Rectal smooth muscle tissue (tissue), 1 donor: ENCODE measurements at regions not wholly inside any gene's neighbourhood (a gene's known extent, or its start where the extent isn't known, plus 50 kb on each side); places are given as distances from the start of the nearest gene placed in this dataset.
"Not testable (repeated sequence)": the region's sequence is repeated elsewhere in the genome, so short reads cannot be mapped to it uniquely, and the experiment has no call there.

Experiments
- H3K27ac ChIP-seq: one replicate; pipeline ENCODE4 v1.7.0; 2013; ENCODE audit warnings: low read depth, low read length, inconsistent platforms
- H3K27me3 ChIP-seq: one replicate; pipeline ENCODE4 v1.7.0; 2013; ENCODE audit warnings: low read length; ENCODE audit not compliant: control insufficient read depth, insufficient read depth
- H3K36me3 ChIP-seq: one replicate; pipeline ENCODE4 v1.7.0; 2013; ENCODE audit warnings: low read length; ENCODE audit not compliant: control insufficient read depth, insufficient read depth
- H3K4me1 ChIP-seq: one replicate; pipeline ENCODE4 v1.7.0; 2013; ENCODE audit warnings: low read length; ENCODE audit not compliant: control insufficient read depth, insufficient read depth
- H3K4me3 ChIP-seq: one replicate; pipeline ENCODE4 v1.7.0; 2013; ENCODE audit warnings: low read length
- H3K9ac ChIP-seq: one replicate; pipeline ENCODE4 v1.7.0; 2013; ENCODE audit warnings: low read length

- Histone ChIP-seq H3K4me1 (peaks cover 23% of the 10 kb centered on the region), H3K27ac (peak overlapping the region; percentile 71), H3K27me3 (no peaks in the 10 kb centered on the region), H3K4me3 (peak overlapping the region; percentile 20), H3K9ac (no peak overlapping the region), H3K36me3 (no peaks in the 10 kb centered on the region)
These were observed 382.1 kb downstream of the OSR1 start for GRCh38 chr2:18976168-18976961.

- no peak overlapping the region for H3K9ac ChIP-seq
- peaks cover 21% of the 10 kb centered on the region for H3K4me1 ChIP-seq
- no peaks in the 10 kb centered on the region for H3K36me3 ChIP-seq
- peak overlapping the region; percentile 71 for H3K27ac ChIP-seq
- H3K27me3 ChIP-seq = no peaks in the 10 kb centered on the region
- no peak overlapping the region for H3K4me3 ChIP-seq
These were observed 382.8 kb downstream of the OSR1 start for GRCh38 chr2:18975506-18976167.

GRCh38 chr2:18971628-18972027 is 382.3 kb upstream of the NT5C1B start:
- Histone ChIP-seq H3K36me3 (no peaks in the 10 kb centered on the region), H3K4me3 (no peak overlapping the region), H3K9ac (no peak overlapping the region), H3K27me3 (no peaks in the 10 kb centered on the region), H3K27ac (no peak overlapping the region), H3K4me1 (peaks cover under 1% of the 10 kb centered on the region)

- Histone ChIP-seq H3K27ac (no peak overlapping the region), H3K27me3 (no peaks in the 10 kb centered on the region), H3K9ac (no peak overlapping the region), H3K4me3 (no peak overlapping the region), H3K36me3 (no peaks in the 10 kb centered on the region), H3K4me1 (no peaks in the 10 kb centered on the region)
These were observed 381.7 kb upstream of the NT5C1B start for GRCh38 chr2:18971069-18971378.

GRCh38 chr2:18966131-18966530 is 376.8 kb upstream of the NT5C1B start:
- no peak overlapping the region for H3K9ac ChIP-seq
- H3K36me3 ChIP-seq = no peaks in the 10 kb centered on the region
- no peak overlapping the region for H3K4me3 ChIP-seq
- H3K27me3 ChIP-seq = no peaks in the 10 kb centered on the region
- H3K4me1 ChIP-seq = no peaks in the 10 kb centered on the region
- no peak overlapping the region for H3K27ac ChIP-seq

GRCh38 chr2:18963739-18964256 is 374.4 kb upstream of the NT5C1B start:
- not testable (repeated sequence) for H3K27me3 ChIP-seq, H3K4me3 ChIP-seq, H3K4me1 ChIP-seq, H3K36me3 ChIP-seq, H3K9ac ChIP-seq, H3K27ac ChIP-seq

- H3K4me1 ChIP-seq = no peaks in the 10 kb centered on the region
- H3K36me3 ChIP-seq = no peaks in the 10 kb centered on the region
- no peak overlapping the region for H3K9ac ChIP-seq
- H3K27ac ChIP-seq = no peak overlapping the region
- no peak overlapping the region for H3K4me3 ChIP-seq
- no peaks in the 10 kb centered on the region for H3K27me3 ChIP-seq
These were observed 372.6 kb upstream of the NT5C1B start for GRCh38 chr2:18961991-18962421.

GRCh38 chr2:18959952-18960717 is 370.8 kb upstream of the NT5C1B start:
- H3K27ac ChIP-seq = no peak overlapping the region
- H3K36me3 ChIP-seq = no peaks in the 10 kb centered on the region
- H3K4me1 ChIP-seq = no peaks in the 10 kb centered on the region
- no peaks in the 10 kb centered on the region for H3K27me3 ChIP-seq
- no peak overlapping the region for H3K9ac ChIP-seq
- H3K4me3 ChIP-seq = no peak overlapping the region

GRCh38 chr2:18959200-18959599 is 369.8 kb upstream of the NT5C1B start:
- no peaks in the 10 kb centered on the region for H3K4me1 ChIP-seq
- H3K9ac ChIP-seq = no peak overlapping the region
- no peaks in the 10 kb centered on the region for H3K36me3 ChIP-seq
- no peaks in the 10 kb centered on the region for H3K27me3 ChIP-seq
- no peak overlapping the region for H3K4me3 ChIP-seq
- H3K27ac ChIP-seq = no peak overlapping the region

GRCh38 chr2:18957909-18958308 is 368.5 kb upstream of the NT5C1B start:
- no peaks in the 10 kb centered on the region for H3K27me3 ChIP-seq
- H3K9ac ChIP-seq = no peak overlapping the region
- no peak overlapping the region for H3K27ac ChIP-seq
- H3K4me1 ChIP-seq = no peaks in the 10 kb centered on the region
- H3K4me3 ChIP-seq = no peak overlapping the region
- no peaks in the 10 kb centered on the region for H3K36me3 ChIP-seq

- H3K4me3 ChIP-seq = peak overlapping the region; percentile 2
- peak overlapping the region; percentile 46 for H3K27ac ChIP-seq
- no peak overlapping the region for H3K9ac ChIP-seq
- peaks cover 6% of the 10 kb centered on the region for H3K4me1 ChIP-seq
- no peaks in the 10 kb centered on the region for H3K36me3 ChIP-seq
- H3K27me3 ChIP-seq = no peaks in the 10 kb centered on the region
These were observed 361.0 kb upstream of the NT5C1B start for GRCh38 chr2:18950361-18950851.

- no peaks in the 10 kb centered on the region for H3K27me3 ChIP-seq
- H3K9ac ChIP-seq = no peak overlapping the region
- H3K4me1 ChIP-seq = peaks cover 6% of the 10 kb centered on the region
- no peaks in the 10 kb centered on the region for H3K36me3 ChIP-seq
- peak overlapping the region; percentile 28 for H3K27ac ChIP-seq
- peak overlapping the region; percentile 2 for H3K4me3 ChIP-seq
These were observed 360.5 kb upstream of the NT5C1B start for GRCh38 chr2:18949871-18950270.
